Midbrain (tissue), 1 donor: ENCODE measurements at regions not wholly inside any gene's neighbourhood (a gene's known extent, or its start where the extent isn't known, plus 50 kb on each side); places are given as distances from the start of the nearest gene placed in this dataset.

Source experiments
- DNase-seq: peaks from one replicate; lab custom pipeline; 2025; lab: John Stamatoyannopoulos, UW

- DNase-seq = no peak
These were observed 51.5 kb upstream of the NCAM2 start for GRCh38 chr21:20946701-20947100.
